GM13976 (cell line): ENCODE measurements at regions not wholly inside any gene's neighbourhood (a gene's known extent, or its start where the extent isn't known, plus 50 kb on each side); places are given as distances from the start of the nearest gene placed in this dataset.
"Not testable (repeated sequence)": the region's sequence is repeated elsewhere in the genome, so short reads cannot be mapped to it uniquely, and the experiment has no call there.

Source experiments
- DNase-seq: peaks from one replicate; pipeline ENCODE4 v3.0.0; 2012; ENCODE audit warnings: low spot score
- in situ Hi-C: fragments of 300-500 bp; cut with MboI; formaldehyde crosslinking; loops from one replicate; pipeline ENCODE4 v1.12.0; 2022; ENCODE audit warnings: low sequenced_read_pairs, mixed read lengths, inconsistent platforms; ENCODE audit not compliant: unreplicated experiment
- TF ChIP-seq, protein P1 (sequence below): IDR thresholded peaks from 2 replicates; pipeline ENCODE4 v1.5.1; 2012; ENCODE audit warnings: borderline replicate concordance, mild to moderate bottlenecking; ENCODE audit not compliant: insufficient read depth; ENCODE audit errors: extremely low read depth, missing control alignments, control extremely low read depth

DNA sequence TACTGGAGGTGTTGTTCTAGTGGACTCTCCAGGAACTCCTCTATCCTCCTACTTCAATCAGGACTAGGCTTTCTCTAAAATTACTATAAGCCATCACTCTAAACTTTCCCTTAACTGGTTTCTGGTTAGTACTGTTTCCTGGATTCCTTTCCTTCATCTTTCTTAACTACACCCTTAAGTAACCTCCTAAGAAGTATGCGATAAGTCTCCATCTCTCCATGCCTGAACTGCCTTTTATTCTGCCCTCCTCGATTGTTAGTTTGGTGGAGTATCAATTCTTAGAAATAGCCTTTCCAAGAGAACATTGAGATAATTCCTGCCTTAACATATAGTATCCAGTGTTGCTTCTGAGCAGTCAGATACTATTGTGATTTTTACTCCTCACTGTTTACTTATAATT lies 162.9 kb upstream of the PDE4B start:
- no peak for DNase-seq
- TF ChIP-seq, protein P1, sequence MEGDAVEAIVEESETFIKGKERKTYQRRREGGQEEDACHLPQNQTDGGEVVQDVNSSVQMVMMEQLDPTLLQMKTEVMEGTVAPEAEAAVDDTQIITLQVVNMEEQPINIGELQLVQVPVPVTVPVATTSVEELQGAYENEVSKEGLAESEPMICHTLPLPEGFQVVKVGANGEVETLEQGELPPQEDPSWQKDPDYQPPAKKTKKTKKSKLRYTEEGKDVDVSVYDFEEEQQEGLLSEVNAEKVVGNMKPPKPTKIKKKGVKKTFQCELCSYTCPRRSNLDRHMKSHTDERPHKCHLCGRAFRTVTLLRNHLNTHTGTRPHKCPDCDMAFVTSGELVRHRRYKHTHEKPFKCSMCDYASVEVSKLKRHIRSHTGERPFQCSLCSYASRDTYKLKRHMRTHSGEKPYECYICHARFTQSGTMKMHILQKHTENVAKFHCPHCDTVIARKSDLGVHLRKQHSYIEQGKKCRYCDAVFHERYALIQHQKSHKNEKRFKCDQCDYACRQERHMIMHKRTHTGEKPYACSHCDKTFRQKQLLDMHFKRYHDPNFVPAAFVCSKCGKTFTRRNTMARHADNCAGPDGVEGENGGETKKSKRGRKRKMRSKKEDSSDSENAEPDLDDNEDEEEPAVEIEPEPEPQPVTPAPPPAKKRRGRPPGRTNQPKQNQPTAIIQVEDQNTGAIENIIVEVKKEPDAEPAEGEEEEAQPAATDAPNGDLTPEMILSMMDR, result no peak
- in situ Hi-C loops, result no loop called here

DNA sequence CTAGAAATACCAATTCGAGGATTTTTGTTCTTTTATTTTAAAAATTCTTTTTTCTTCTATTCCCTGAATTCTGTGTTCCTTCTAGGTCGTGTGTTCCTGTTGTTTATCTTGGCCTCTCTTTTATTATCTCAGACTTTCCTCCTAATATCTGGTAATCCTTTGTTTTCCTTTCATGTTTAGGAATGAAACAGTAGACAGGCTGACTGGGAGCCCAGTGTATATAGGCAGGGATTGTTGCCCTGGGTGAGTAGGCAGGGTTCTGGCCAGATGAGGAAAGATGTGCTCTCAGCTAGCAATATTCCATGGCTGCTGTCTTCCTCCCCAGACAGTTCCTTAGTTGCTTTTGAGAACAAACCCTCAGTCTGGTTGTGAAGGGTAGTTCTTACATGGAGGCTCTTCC lies 161.8 kb upstream of the PDE4B start:
- TF ChIP-seq, protein P1, result no peak
- DNase-seq, result no peak
- in situ Hi-C loops, result no loop called here

DNA sequence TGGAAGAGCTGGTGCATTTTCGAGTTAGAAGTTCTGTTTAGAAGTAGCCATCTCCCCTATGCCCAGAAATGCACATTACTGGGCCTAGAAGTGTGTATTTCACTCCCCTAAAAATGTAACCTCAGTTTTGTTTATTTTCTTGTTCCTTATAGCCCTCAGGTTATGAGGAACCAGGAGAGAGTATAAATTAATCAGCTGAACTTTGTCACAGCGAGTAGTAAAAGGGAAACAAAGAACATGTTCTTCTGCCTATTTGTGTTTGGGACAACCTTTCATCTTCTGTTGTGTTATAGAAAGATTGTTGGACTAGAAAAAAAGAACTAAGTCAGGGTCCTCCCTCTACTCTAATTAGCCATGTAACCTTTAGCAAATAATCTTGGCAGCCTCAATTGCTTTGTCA lies 160.5 kb upstream of the PDE4B start:
- TF ChIP-seq, protein P1, result no peak
- no peak for DNase-seq
- in situ Hi-C loops, result no loop called here

DNA sequence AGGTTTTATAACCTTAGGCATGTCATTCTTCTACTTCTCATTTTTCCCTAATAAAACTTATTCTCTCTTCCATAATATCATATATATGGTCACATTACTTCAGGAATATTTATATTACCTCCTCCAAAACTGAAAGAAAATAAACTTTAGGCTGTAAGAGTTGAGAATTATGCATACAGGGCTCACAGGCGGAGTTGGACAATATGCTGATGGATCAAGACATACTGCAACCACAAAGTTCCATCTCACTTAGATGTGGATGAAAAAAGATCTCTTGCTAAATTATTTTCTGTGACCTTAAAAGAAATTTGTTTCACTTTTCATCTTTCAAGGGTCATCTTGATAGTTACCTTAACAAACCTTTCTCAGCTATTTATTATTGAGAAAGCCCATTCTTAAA lies 152.6 kb upstream of the PDE4B start:
- DNase-seq, result no peak
- TF ChIP-seq, protein P1, result no peak
- in situ Hi-C loops, result no loop called here

DNA sequence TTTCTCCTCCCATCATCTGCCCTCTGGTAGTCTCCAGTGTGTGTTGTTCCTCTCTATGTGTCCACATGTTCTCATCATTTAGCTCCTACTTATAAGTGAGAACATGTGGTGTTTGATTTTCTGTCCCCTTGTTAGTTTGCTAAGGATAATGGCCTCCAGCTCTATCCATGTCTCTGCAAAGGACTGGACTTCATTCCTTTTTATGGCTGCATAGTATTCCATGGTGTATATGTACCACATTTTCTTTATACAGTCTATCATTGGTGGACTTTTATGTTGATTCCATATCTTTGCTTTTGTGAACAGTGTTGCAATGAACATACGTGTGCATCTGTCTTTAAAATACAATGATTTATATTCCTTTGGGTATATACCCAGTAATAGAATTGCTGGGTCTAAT lies 143.5 kb upstream of the PDE4B start:
- DNase-seq, in situ Hi-C loops: not testable (repeated sequence)

DNA sequence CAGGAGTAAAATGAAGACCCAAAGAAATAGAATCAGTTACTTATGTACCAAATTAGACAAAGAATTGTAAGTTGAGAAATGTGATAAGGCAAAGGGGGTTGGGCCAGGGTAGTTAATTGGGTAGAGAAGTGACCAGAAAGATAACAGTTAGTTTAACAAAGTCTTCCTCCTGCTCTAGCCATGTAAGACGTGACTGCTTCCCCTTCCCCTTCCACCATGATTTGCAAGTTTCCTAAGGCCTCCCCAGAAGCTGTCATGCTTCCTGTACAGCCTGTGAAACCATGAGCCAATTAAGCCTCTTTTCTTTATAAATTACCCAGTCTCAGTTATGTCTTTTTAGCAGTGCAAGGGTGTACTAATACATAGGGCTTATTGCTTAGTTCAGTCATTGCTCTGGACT lies 142.0 kb upstream of the PDE4B start:
- no peak for DNase-seq
- TF ChIP-seq, protein P1, result no peak
- in situ Hi-C loops, result no loop called here

DNA sequence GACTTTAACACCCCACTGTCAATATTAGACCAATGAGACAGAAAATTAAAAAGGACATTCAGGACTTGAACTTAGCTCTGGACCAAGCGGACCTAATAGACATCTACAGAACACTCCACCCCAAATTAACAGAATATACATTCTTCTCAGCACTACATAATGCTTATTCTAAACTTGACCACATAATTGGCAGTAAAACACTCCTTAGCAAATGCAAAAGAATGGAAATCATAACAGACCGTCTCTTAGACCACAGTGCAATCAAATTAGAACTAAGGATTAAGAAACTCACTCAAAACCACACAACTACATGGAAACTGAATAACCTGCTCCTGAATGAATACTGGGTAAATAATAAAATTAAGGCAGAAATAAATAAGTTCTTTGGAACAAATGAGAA lies 138.2 kb upstream of the PDE4B start:
- DNase-seq, in situ Hi-C loops: not testable (repeated sequence)

DNA sequence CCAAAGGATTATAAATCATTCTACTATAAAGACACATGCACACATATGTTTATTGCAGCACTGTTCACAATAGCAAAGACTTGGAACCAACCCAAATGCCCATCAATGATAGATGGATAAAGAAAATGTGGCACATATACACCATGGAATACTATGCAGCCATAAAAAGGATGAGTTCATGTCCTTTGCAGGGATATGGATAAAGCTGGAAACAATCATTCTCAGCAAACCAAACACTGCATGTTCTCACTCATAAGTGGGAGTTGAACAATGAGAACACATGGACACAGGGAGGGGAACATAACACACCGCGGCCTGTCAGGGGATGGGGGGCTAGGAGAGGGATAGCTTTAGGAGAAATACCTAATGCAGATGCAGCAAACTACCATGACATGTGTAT lies 135.1 kb upstream of the PDE4B start:
- in situ Hi-C loops, DNase-seq: not testable (repeated sequence)
